Neural cell (in vitro differentiated cells): ENCODE measurements at regions not wholly inside any gene's neighbourhood (a gene's known extent, or its start where the extent isn't known, plus 50 kb on each side); places are given as distances from the start of the nearest gene placed in this dataset.

ENCODE experiments used
- POLR2AphosphoS5 ChIP-seq: IDR thresholded peaks from 2 replicates; pipeline ENCODE4 v1.6.1; 2012
- SMC3 ChIP-seq: fragments of 450-650 bp; conservative IDR thresholded peaks from 2 replicates; pipeline ENCODE4 v1.6.1; 2014; ENCODE audit warnings: antibody characterized with exemption, mild to moderate bottlenecking, moderate library complexity; ENCODE audit not compliant: poor library complexity
- TF ChIP-seq, protein P1 (sequence below): fragments of 450-650 bp; IDR thresholded peaks from 2 replicates; pipeline ENCODE4 v1.5.1; 2014; ENCODE audit warnings: antibody characterized with exemption, mild to moderate bottlenecking, moderate library complexity; ENCODE audit not compliant: poor library complexity, severe bottlenecking

DNA sequence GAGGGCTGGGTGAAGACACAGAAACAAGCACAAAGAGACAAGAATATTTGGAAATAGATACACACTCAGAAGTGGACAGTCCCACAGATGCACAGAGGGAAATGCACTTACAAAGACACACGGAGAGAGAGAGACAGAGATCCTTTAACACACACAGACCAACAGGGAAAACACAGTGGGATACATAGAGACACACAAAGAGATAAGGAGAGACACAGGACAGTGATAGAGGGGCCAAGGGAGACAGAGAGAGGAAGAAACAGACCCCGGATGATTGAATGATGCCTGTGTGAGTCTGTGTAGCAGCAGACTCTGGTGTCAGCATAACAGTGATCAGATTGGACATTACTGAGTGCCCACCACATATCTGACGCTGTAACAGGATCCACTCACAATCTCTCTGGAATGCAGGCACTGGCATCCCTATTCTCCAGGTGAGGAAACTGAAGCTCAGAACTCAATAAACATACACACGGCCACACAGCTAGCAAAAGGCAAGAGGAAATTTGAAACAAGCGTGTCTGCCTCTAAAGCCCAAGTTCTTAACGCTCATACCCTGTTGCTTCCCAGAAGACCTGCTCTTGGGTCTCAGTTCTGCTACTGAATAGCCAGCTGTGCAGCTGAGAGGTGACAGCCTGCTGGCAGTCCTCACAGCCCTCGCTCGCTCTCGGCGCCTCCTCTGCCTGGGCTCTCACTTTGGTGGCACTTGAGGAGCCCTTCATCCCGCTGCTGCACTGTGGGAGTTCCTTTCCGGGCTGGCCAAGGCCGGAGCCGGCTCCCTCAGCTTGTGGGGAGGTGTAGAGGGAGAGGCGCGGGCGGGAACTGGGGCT is 186.3 kb upstream of the NLRP1 start:
- TF ChIP-seq, protein P1, sequence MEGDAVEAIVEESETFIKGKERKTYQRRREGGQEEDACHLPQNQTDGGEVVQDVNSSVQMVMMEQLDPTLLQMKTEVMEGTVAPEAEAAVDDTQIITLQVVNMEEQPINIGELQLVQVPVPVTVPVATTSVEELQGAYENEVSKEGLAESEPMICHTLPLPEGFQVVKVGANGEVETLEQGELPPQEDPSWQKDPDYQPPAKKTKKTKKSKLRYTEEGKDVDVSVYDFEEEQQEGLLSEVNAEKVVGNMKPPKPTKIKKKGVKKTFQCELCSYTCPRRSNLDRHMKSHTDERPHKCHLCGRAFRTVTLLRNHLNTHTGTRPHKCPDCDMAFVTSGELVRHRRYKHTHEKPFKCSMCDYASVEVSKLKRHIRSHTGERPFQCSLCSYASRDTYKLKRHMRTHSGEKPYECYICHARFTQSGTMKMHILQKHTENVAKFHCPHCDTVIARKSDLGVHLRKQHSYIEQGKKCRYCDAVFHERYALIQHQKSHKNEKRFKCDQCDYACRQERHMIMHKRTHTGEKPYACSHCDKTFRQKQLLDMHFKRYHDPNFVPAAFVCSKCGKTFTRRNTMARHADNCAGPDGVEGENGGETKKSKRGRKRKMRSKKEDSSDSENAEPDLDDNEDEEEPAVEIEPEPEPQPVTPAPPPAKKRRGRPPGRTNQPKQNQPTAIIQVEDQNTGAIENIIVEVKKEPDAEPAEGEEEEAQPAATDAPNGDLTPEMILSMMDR: no peak
- TF ChIP-seq POLR2AphosphoS5 (no peak), SMC3 (no peak)
